RWPE2 (cell line): ENCODE measurements at regions not wholly inside any gene's neighbourhood (a gene's known extent, or its start where the extent isn't known, plus 50 kb on each side); places are given as distances from the start of the nearest gene placed in this dataset.

Source experiments
- ATAC-seq: fragments of 200-7000 bp; cut with Tn5 transposase; 3 replicates; pipeline ENCODE4 v1.9.1; 2021; ENCODE audit warnings: low read depth
- DNase-seq: peaks from one replicate; pipeline ENCODE4 v3.0.0-alpha.2; 2020; ENCODE audit warnings: low spot score
- H3K27ac ChIP-seq: fragments of 450-650 bp; 2 replicates; pipeline ENCODE4 v1.5.1; 2017; ENCODE audit warnings: mild to moderate bottlenecking; ENCODE audit not compliant: poor library complexity, severe bottlenecking
- H3K27me3 ChIP-seq: fragments of 250-450 bp; sonication (Bioruptor Pico); 2 replicates; pipeline ENCODE4 v1.5.1; 2021; ENCODE audit warnings: mild to moderate bottlenecking, moderate library complexity; ENCODE audit not compliant: insufficient read depth, poor library complexity, severe bottlenecking
- H3K36me3 ChIP-seq: fragments of 250-450 bp; sonication (Bioruptor Pico); 2 replicates; pipeline ENCODE4 v1.5.1; 2020; ENCODE audit warnings: low read depth, mild to moderate bottlenecking, moderate library complexity
- H3K4me1 ChIP-seq: fragments of 250-450 bp; sonication (Bioruptor Pico); 2 replicates; pipeline ENCODE4 v1.5.1; 2021; ENCODE audit warnings: mild to moderate bottlenecking, moderate library complexity; ENCODE audit not compliant: insufficient read depth, poor library complexity, severe bottlenecking
- H3K4me3 ChIP-seq: fragments of 250-450 bp; sonication (Bioruptor Pico); 2 replicates; pipeline ENCODE4 v1.5.1; 2021; ENCODE audit warnings: mild to moderate bottlenecking, moderate library complexity; ENCODE audit not compliant: severe bottlenecking
- H3K9me3 ChIP-seq: fragments of 250-450 bp; sonication (Bioruptor Pico); 2 replicates; pipeline ENCODE4 v1.5.1; 2021; ENCODE audit warnings: mild to moderate bottlenecking, moderate library complexity; ENCODE audit not compliant: severe bottlenecking
- CTCF ChIP-seq: fragments of 450-650 bp; IDR thresholded peaks from one replicate; pipeline ENCODE4 v1.5.1; 2017; ENCODE audit warnings: mild to moderate bottlenecking, moderate library complexity; ENCODE audit not compliant: poor library complexity, severe bottlenecking

GRCh38 chr14:101215266-101215665 lies 311.7 kb upstream of the RTL1 start:
- no peaks in the 10 kb centered on the region for H3K9me3 ChIP-seq
- ATAC-seq: no peak

GRCh38 chr14:101215927-101216326 lies 312.4 kb upstream of the RTL1 start:
- H3K9me3 ChIP-seq: no peaks in the 10 kb centered on the region
- H3K4me1 ChIP-seq: no peaks in the 10 kb centered on the region
- TF ChIP-seq CTCF: no peak
- H3K27me3 ChIP-seq: no peaks in the 10 kb centered on the region
- no peak overlapping the region for H3K4me3 ChIP-seq
- DNase-seq (no peak), ATAC-seq (no peak)
- H3K27ac ChIP-seq: no peak overlapping the region
- H3K36me3 ChIP-seq: no peaks in the 10 kb centered on the region

More at GRCh38 chr14:101215266-101215665, 311.7 kb upstream of the RTL1 start:
- no peak overlapping the region for H3K27ac ChIP-seq
- TF ChIP-seq CTCF: no peak
- no peaks in the 10 kb centered on the region for H3K27me3 ChIP-seq
- no peaks in the 10 kb centered on the region for H3K4me1 ChIP-seq
- H3K4me3 ChIP-seq: no peak overlapping the region
- H3K36me3 ChIP-seq: no peaks in the 10 kb centered on the region
- no peak for DNase-seq

DNA sequence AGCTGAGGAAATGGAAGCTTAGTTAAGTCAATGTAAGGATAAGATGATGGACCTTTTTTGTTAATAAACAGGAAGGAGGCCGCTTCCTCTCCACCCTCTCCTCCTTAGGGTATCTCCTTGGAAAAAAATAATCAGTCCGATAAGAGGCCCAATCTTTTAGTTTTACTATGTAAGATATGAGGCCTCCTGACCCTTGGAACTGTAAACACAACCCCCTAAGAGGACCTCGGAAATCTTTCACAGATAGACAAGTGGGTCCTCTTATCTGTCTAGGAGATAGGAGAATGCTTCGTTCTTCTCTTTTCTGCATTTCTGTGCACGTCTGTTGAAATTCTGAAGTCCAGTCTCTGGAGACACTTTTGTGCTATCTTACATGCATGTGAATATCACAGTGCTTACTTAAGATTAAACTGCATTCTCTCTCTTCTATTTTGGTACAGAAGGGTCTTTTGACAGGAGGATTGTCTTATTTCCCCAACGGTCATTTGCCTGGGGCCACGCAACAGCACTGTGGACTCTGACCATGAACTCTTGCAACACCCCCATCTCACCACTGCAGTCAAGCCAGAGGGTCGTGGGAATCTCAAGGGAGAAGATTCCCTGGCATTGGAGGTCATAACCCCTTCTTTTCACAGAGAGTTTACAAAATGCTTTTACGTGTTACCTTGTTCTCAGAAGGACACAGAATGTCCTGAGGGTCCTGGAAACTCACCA lies 313.0 kb upstream of the RTL1 start:
- no peaks in the 10 kb centered on the region for H3K9me3 ChIP-seq
- H3K4me1 ChIP-seq: no peaks in the 10 kb centered on the region
- no peak for ATAC-seq
- TF ChIP-seq CTCF: no peak
- no peak overlapping the region for H3K27ac ChIP-seq
- no peaks in the 10 kb centered on the region for H3K27me3 ChIP-seq
- H3K4me3 ChIP-seq: no peak overlapping the region
- no peak for DNase-seq
- no peaks in the 10 kb centered on the region for H3K36me3 ChIP-seq

- no peak for TF ChIP-seq CTCF
- no peaks in the 10 kb centered on the region for H3K27me3 ChIP-seq
- H3K9me3 ChIP-seq: no peaks in the 10 kb centered on the region
- ATAC-seq (no peak), DNase-seq (no peak)
- no peaks in the 10 kb centered on the region for H3K4me1 ChIP-seq
- H3K4me3 ChIP-seq: no peak overlapping the region
- no peaks in the 10 kb centered on the region for H3K36me3 ChIP-seq
- no peak overlapping the region for H3K27ac ChIP-seq
Observed at GRCh38 chr14:101217080-101217463, 313.6 kb upstream of the RTL1 start.

DNA sequence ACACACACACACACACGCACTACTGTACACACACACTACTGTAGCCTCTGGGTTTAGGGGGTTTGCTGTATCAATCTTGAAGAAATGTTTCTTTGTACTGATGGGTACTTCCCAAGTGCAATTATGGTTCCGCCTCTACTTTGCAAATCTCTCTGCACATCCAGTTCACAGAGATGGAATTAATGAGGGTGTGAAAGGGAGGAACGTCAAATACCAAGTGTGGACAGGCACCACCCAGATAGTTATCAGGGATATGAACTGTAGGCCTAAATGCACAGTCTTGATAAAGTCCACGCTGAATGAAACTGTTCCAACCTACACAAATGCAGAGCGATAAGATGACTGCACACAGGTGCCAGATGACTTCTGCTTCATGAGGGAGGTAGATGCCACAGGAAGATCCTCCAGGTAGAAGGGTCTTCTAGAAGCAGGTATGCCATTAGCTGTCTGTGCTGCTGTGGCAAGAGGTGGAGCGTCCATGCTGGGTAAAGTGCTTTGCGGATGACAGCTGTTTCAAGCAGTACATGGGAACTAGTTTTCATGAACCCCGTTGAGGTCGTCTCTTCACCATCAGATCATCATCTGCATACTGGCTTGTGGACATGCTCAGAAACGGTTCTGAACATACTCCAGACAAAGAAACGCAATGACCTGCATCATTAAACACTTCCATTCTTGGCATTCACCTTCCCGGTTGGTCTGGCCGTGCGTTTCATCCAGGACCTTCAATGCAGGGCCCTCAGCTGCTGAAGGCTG lies 314.3 kb upstream of the RTL1 start:
- H3K9me3 ChIP-seq: no peaks in the 10 kb centered on the region
- no peak for TF ChIP-seq CTCF
- DNase-seq: no peak
- no peak overlapping the region for H3K4me3 ChIP-seq
- H3K27me3 ChIP-seq: no peaks in the 10 kb centered on the region
- H3K36me3 ChIP-seq: no peaks in the 10 kb centered on the region
- no peak overlapping the region for H3K27ac ChIP-seq
- no peak for ATAC-seq
- H3K4me1 ChIP-seq: no peaks in the 10 kb centered on the region
